ENCODE measurements at regions not wholly inside any gene's neighbourhood (a gene's known extent, or its start where the extent isn't known, plus 50 kb on each side); places are given as distances from the start of the nearest gene placed in this dataset.

GRCh38 chr4:29861307-29861706 is 858.9 kb upstream of the PCDH7 start:
- Histone ChIP-seq H2AFZ (ENCODE audit: insufficient read depth, low read depth, low read length, poor library complexity, severe bottlenecking) (no peak overlapping the region), H3K79me2 (ENCODE audit: control insufficient read depth, insufficient read depth, low read length) (no peaks in the 10 kb centered on the region), H3K4me2 (replicated peaks; ENCODE audit: low read depth, low read length, poor library complexity, severe bottlenecking) (no peak overlapping the region), H3K36me3 (replicated peaks in 1 of 2; ENCODE audit: control extremely low read depth in 1 of 2, control insufficient read depth in 1 of 2, extremely low read depth in 1 of 2, insufficient read depth in 2 of 2, low read length in 1 of 2) (no peaks in the 10 kb centered on the region), H3K9me3 (ENCODE audit: control extremely low read depth in 1 of 3, control insufficient read depth in 2 of 3, insufficient read depth in 1 of 3, low read length in 2 of 3) (peaks cover 3 to 5% (median 3%) of the 10 kb centered on the region in 3 donors), H3K4me3 (ENCODE audit: control extremely low read depth in 1 of 5, extremely low read depth in 1 of 5, insufficient read depth in 1 of 5, low read depth in 2 of 5, low read length in 4 of 5) (no peak overlapping the region), H4K20me1 (ENCODE audit: control insufficient read depth, insufficient read depth, low read length, poor library complexity, severe bottlenecking) (no peaks in the 10 kb centered on the region), H3K9ac (ENCODE audit: low read length) (no peak overlapping the region), H3K27me3 (replicated peaks in 1 of 4; ENCODE audit: control extremely low read depth in 1 of 4, control insufficient read depth in 3 of 4, insufficient read depth in 4 of 4, low read length in 3 of 4) (no peaks in the 10 kb centered on the region), H3K27ac (ENCODE audit: low read length in 2 of 2) (no peak overlapping the region), H3K4me1 (ENCODE audit: control insufficient read depth in 2 of 2, insufficient read depth in 2 of 2, low read length in 2 of 2) (no peaks in the 10 kb centered on the region)
- ChIA-PET POLR2A (no interaction called here), CTCF (no interaction called here)
- H3K4me1 Mint-ChIP-seq, result no peaks in the 10 kb centered on the region
- H3K27me3 Mint-ChIP-seq, result no peaks in the 10 kb centered on the region
- ATAC-seq (ENCODE audit: low read depth), result no peak
- TF ChIP-seq EZH2 (IDR thresholded peaks at IDR 0.05; ENCODE audit: borderline replicate concordance, insufficient read depth, low read depth, low read length, poor library complexity, severe bottlenecking), result no peak
- TF ChIP-seq CTCF (IDR thresholded peaks at IDR 0.05), result no peak
- H3K27ac Mint-ChIP-seq, result no peak overlapping the region
- no CpG with 5 or more reads among the region's 1 CpG for WGBS (ENCODE audit: insufficient coverage)
- H3K4me3 Mint-ChIP-seq, result no peak overlapping the region
- no peak for DNase-seq
- intact Hi-C loops (cut with micrococcal nuclease), result no loop called here
- H3K9me3 Mint-ChIP-seq (ENCODE audit: insufficient read depth), result no peaks in the 10 kb centered on the region

GRCh38 chr4:29867412-29867811 is 852.8 kb upstream of the PCDH7 start:
- H3K27ac Mint-ChIP-seq, result no peak overlapping the region
- no peaks in the 10 kb centered on the region for H3K4me1 Mint-ChIP-seq
- Histone ChIP-seq H3K9ac (ENCODE audit: low read length) (no peak overlapping the region), H3K27me3 (replicated peaks in 1 of 4; ENCODE audit: control extremely low read depth in 1 of 4, control insufficient read depth in 3 of 4, insufficient read depth in 4 of 4, low read length in 3 of 4) (no peaks in the 10 kb centered on the region), H3K27ac (ENCODE audit: low read length in 2 of 2) (no peak overlapping the region), H3K4me3 (ENCODE audit: control extremely low read depth in 1 of 5, extremely low read depth in 1 of 5, insufficient read depth in 1 of 5, low read depth in 2 of 5, low read length in 4 of 5) (no peak overlapping the region), H3K4me1 (ENCODE audit: control insufficient read depth in 2 of 2, insufficient read depth in 2 of 2, low read length in 2 of 2) (no peaks in the 10 kb centered on the region), H2AFZ (ENCODE audit: insufficient read depth, low read depth, low read length, poor library complexity, severe bottlenecking) (no peak overlapping the region), H3K4me2 (replicated peaks; ENCODE audit: low read depth, low read length, poor library complexity, severe bottlenecking) (no peak overlapping the region), H3K9me3 (ENCODE audit: control extremely low read depth in 1 of 3, control insufficient read depth in 2 of 3, insufficient read depth in 1 of 3, low read length in 2 of 3) (peaks cover 0 to 4% (median 3%) of the 10 kb centered on the region in 3 donors), H3K79me2 (ENCODE audit: control insufficient read depth, insufficient read depth, low read length) (no peaks in the 10 kb centered on the region), H3K36me3 (replicated peaks in 1 of 2; ENCODE audit: control extremely low read depth in 1 of 2, control insufficient read depth in 1 of 2, extremely low read depth in 1 of 2, insufficient read depth in 2 of 2, low read length in 1 of 2) (no peaks in the 10 kb centered on the region), H4K20me1 (ENCODE audit: control insufficient read depth, insufficient read depth, low read length, poor library complexity, severe bottlenecking) (no peaks in the 10 kb centered on the region)
- no peak for TF ChIP-seq EZH2 (IDR thresholded peaks at IDR 0.05; ENCODE audit: borderline replicate concordance, insufficient read depth, low read depth, low read length, poor library complexity, severe bottlenecking)
- no peak for TF ChIP-seq CTCF (IDR thresholded peaks at IDR 0.05)
- H3K4me3 Mint-ChIP-seq, result no peak overlapping the region
- DNase-seq (no peak), ATAC-seq (ENCODE audit: low read depth) (no peak)
- no peaks in the 10 kb centered on the region for H3K27me3 Mint-ChIP-seq
- POLR2A ChIA-PET, result no interaction called here
- intact Hi-C loops (cut with micrococcal nuclease), result no loop called here
- H3K9me3 Mint-ChIP-seq (ENCODE audit: insufficient read depth), result peaks cover 11% of the 10 kb centered on the region
- CTCF ChIA-PET, result no interaction called here
- no CpG with 5 or more reads among the region's 1 CpG for WGBS (ENCODE audit: insufficient coverage)

Data from B cell (primary cell).